GM23338 (cell line): ENCODE measurements at regions not wholly inside any gene's neighbourhood (a gene's known extent, or its start where the extent isn't known, plus 50 kb on each side); places are given as distances from the start of the nearest gene placed in this dataset.

Experiments used
- ATAC-seq: fragments of 200-7000 bp; cut with Tn5 transposase; 3 replicates; pipeline ENCODE4 v1.9.1; 2020
- DNase-seq: peaks from one replicate; pipeline ENCODE4 v3.0.0-alpha.2; 2015; ENCODE audit warnings: low spot score
- H2AFZ ChIP-seq: fragments of 200-600 bp; sonication (generic); 2 replicates; pipeline ENCODE4 v1.8.0; 2016; ENCODE audit warnings: antibody characterized with exemption, mild to moderate bottlenecking, moderate library complexity
- H3F3A ChIP-seq: fragments of 200-600 bp; sonication (generic); replicated peaks from 2 replicates; pipeline ENCODE4 v1.8.0; 2017; ENCODE audit warnings: antibody characterized with exemption, mixed run types, low read depth
- H3K27ac ChIP-seq: fragments of 200-600 bp; sonication (generic); 2 replicates; pipeline ENCODE4 v1.6.1; 2016; ENCODE audit warnings: low read depth
- H3K27me3 ChIP-seq: fragments of 200-600 bp; sonication (generic); 2 replicates; pipeline ENCODE4 v1.8.0; 2016; ENCODE audit warnings: mild to moderate bottlenecking, mixed run types, moderate library complexity; ENCODE audit not compliant: insufficient read depth
- H3K36me3 ChIP-seq: fragments of 200-600 bp; sonication (generic); 2 replicates; pipeline ENCODE4 v1.8.0; 2016; ENCODE audit warnings: mild to moderate bottlenecking; ENCODE audit not compliant: insufficient read depth
- H3K4me1 ChIP-seq: fragments of 200-600 bp; sonication (generic); 2 replicates; pipeline ENCODE4 v1.8.0; 2016; ENCODE audit warnings: mild to moderate bottlenecking, moderate library complexity; ENCODE audit not compliant: insufficient read depth
- H3K4me2 ChIP-seq: fragments of 200-600 bp; sonication (generic); 2 replicates; pipeline ENCODE4 v1.7.1; 2017; ENCODE audit warnings: mixed run types
- H3K4me3 ChIP-seq: fragments of 200-600 bp; sonication (generic); 2 replicates; pipeline ENCODE4 v1.6.1; 2016; ENCODE audit warnings: mixed run types
- H3K79me2 ChIP-seq: fragments of 200-600 bp; sonication (generic); replicated peaks from 2 replicates; pipeline ENCODE4 v1.8.0; 2017; ENCODE audit warnings: mild to moderate bottlenecking; ENCODE audit not compliant: insufficient read depth
- H3K9me2 ChIP-seq: fragments of 200-600 bp; sonication (generic); 2 replicates; pipeline ENCODE4 v1.8.0; 2017; ENCODE audit not compliant: insufficient read depth
- H4K20me1 ChIP-seq: fragments of 200-600 bp; sonication (generic); replicated peaks from 2 replicates; pipeline ENCODE4 v1.8.0; 2017; ENCODE audit warnings: mild to moderate bottlenecking; ENCODE audit not compliant: insufficient read depth
- H3K27ac Mint-ChIP-seq: 2 replicates; pipeline ENCODE4 v1.8.0; 2020; ENCODE audit warnings: inconsistent platforms, mild to moderate bottlenecking, moderate library complexity, mixed read lengths
- H3K27me3 Mint-ChIP-seq: 3 replicates; pipeline ENCODE4 v1.8.0; 2022; ENCODE audit warnings: low read depth, mild to moderate bottlenecking, moderate library complexity, mixed read lengths, inconsistent platforms; ENCODE audit not compliant: insufficient read depth, poor library complexity
- H3K36me3 Mint-ChIP-seq: 3 replicates; pipeline ENCODE4 v1.8.0; 2021; ENCODE audit warnings: low read depth, mild to moderate bottlenecking, inconsistent platforms, moderate library complexity, mixed read lengths
- H3K4me1 Mint-ChIP-seq: 3 replicates; pipeline ENCODE4 v1.8.0; 2020; ENCODE audit warnings: mild to moderate bottlenecking, inconsistent platforms, mixed read lengths
- H3K4me3 Mint-ChIP-seq: 3 replicates; pipeline ENCODE4 v1.8.0; 2021; ENCODE audit warnings: moderate library complexity, mild to moderate bottlenecking, inconsistent platforms, mixed read lengths
- H3K9me3 Mint-ChIP-seq: 3 replicates; pipeline ENCODE4 v1.8.0; 2020; ENCODE audit warnings: moderate library complexity, mild to moderate bottlenecking, inconsistent platforms, mixed read lengths
- CREB1 ChIP-seq: fragments of 250-450 bp; sonication (Bioruptor Pico); IDR thresholded peaks from 2 replicates; pipeline ENCODE4 v1.5.0; 2020; ENCODE audit warnings: low read depth, mild to moderate bottlenecking, moderate library complexity
- EZH2 ChIP-seq: fragments of 200-600 bp; sonication (generic); IDR thresholded peaks from one replicate; pipeline ENCODE4 v1.8.0; 2017; ENCODE audit warnings: antibody characterized with exemption, mild to moderate bottlenecking, low read depth; ENCODE audit not compliant: unreplicated experiment
- EZH2phosphoT487 ChIP-seq: fragments of 200-600 bp; sonication (generic); IDR thresholded peaks from one replicate; pipeline ENCODE4 v1.8.1; 2018; ENCODE audit warnings: antibody characterized with exemption; ENCODE audit not compliant: unreplicated experiment
- JUNB ChIP-seq: IDR thresholded peaks from one replicate; pipeline ENCODE4 v1.6.1; 2016; ENCODE audit warnings: antibody characterized with exemption; ENCODE audit not compliant: unreplicated experiment
- POLR2AphosphoS5 ChIP-seq: IDR thresholded peaks from 2 replicates; pipeline ENCODE4 v1.6.1; 2016; ENCODE audit warnings: antibody characterized with exemption, low read depth
- STAT1 ChIP-seq: IDR thresholded peaks from one replicate; pipeline ENCODE4 v1.6.1; 2016; ENCODE audit warnings: antibody characterized with exemption; ENCODE audit not compliant: unreplicated experiment
- ZNF114 ChIP-seq: fragments of 250-450 bp; sonication (Bioruptor Pico); IDR thresholded peaks from 2 replicates; pipeline ENCODE4 v1.5.0; 2020; ENCODE audit warnings: mild to moderate bottlenecking, moderate library complexity
- ZNF331 ChIP-seq: fragments of 250-450 bp; sonication (Bioruptor Pico); IDR thresholded peaks from 2 replicates; pipeline ENCODE4 v1.5.0; 2020; ENCODE audit warnings: low read depth, mild to moderate bottlenecking, moderate library complexity
- TF ChIP-seq, protein P1 (sequence below): fragments of 250-450 bp; sonication (Bioruptor Pico); IDR thresholded peaks from 2 replicates; pipeline ENCODE4 v1.5.0; 2020; ENCODE audit warnings: mild to moderate bottlenecking, moderate library complexity
- TF ChIP-seq, protein P2 (sequence below): IDR thresholded peaks from one replicate; pipeline ENCODE4 v1.6.1; 2018; ENCODE audit warnings: antibody characterized with exemption; ENCODE audit not compliant: unreplicated experiment
- TF ChIP-seq, protein P3 (sequence below), 2 experiments: fragments of 200-600 bp in 1 of 2; sonication (generic) in 1 of 2; conservative IDR thresholded peaks; 2 replicates each; pipeline versions ENCODE4 v1.5.1 to v1.6.1; 2016 to 2017; ENCODE audit warnings: antibody characterized with exemption in 2 of 2, low read depth in 2 of 2, mild to moderate bottlenecking in 2 of 2, moderate library complexity in 1 of 2
- TF ChIP-seq, protein P4 (sequence below): IDR thresholded peaks from 2 replicates; pipeline ENCODE4 v1.6.1; 2016; ENCODE audit warnings: antibody characterized with exemption

DNA sequence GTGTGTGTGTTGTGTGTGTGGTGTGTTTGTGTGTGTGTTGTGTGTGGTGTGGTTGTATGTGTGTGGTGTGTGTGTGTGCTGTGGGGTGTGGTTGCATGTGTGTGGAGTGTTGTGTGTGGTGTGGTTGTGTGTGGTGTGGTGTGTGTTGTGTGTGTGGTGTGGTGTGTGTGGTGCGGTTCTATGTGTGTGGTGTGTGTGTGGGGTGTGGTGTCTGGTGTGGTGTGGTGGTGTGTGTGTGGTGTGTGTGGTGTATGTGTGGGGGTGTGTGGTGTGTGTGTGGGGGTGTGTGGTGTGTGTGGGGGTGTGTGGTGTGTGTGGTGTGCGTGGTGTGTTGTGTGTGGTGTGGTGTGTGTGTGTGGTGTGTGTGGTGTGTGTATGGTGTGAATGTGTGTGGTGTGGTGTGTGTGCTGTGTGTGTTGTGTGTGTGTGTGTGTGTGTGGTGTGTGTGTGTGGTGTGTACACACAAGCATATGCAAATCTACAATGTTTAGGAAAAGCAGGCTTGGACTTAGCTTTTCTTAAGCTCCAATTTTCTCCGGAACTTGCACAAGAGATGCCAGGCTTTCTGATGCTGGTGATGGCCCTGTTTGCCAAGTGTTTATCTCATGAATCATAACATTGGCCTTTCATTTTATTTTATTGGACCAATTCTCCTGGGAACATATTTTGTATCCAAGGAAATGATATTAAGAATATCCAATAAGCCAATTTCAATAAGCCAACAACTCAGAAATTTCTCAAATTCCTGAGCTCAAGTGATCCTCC lies 148.7 kb downstream of the SPATA18 start:
- Mint-ChIP-seq H3K27me3 (no peaks in the 10 kb centered on the region), H3K27ac (no peak overlapping the region), H3K9me3 (no peaks in the 10 kb centered on the region; the same call in none of the 3 replicates), H3K36me3 (no peaks in the 10 kb centered on the region; the same call in 2 of the 3 replicates), H3K4me3 (no peak overlapping the region), H3K4me1 (peaks cover 34% of the 10 kb centered on the region)
- Histone ChIP-seq H3K79me2 (no peaks in the 10 kb centered on the region), H3K4me2 (no peak overlapping the region), H3K4me1 (peaks cover 24% of the 10 kb centered on the region; the same call in 1 of the 2 replicates), H3K9me2 (peaks cover 9% of the 10 kb centered on the region), H2AFZ (no peak overlapping the region), H3F3A (no peaks in the 10 kb centered on the region; the same call in 1 of the 2 replicates), H3K36me3 (no peaks in the 10 kb centered on the region), H4K20me1 (no peaks in the 10 kb centered on the region), H3K4me3 (no peak overlapping the region), H3K27me3 (no peaks in the 10 kb centered on the region), H3K27ac (no peak overlapping the region)
- DNase-seq (no peak), ATAC-seq (no peak)
- TF ChIP-seq, protein P1, sequence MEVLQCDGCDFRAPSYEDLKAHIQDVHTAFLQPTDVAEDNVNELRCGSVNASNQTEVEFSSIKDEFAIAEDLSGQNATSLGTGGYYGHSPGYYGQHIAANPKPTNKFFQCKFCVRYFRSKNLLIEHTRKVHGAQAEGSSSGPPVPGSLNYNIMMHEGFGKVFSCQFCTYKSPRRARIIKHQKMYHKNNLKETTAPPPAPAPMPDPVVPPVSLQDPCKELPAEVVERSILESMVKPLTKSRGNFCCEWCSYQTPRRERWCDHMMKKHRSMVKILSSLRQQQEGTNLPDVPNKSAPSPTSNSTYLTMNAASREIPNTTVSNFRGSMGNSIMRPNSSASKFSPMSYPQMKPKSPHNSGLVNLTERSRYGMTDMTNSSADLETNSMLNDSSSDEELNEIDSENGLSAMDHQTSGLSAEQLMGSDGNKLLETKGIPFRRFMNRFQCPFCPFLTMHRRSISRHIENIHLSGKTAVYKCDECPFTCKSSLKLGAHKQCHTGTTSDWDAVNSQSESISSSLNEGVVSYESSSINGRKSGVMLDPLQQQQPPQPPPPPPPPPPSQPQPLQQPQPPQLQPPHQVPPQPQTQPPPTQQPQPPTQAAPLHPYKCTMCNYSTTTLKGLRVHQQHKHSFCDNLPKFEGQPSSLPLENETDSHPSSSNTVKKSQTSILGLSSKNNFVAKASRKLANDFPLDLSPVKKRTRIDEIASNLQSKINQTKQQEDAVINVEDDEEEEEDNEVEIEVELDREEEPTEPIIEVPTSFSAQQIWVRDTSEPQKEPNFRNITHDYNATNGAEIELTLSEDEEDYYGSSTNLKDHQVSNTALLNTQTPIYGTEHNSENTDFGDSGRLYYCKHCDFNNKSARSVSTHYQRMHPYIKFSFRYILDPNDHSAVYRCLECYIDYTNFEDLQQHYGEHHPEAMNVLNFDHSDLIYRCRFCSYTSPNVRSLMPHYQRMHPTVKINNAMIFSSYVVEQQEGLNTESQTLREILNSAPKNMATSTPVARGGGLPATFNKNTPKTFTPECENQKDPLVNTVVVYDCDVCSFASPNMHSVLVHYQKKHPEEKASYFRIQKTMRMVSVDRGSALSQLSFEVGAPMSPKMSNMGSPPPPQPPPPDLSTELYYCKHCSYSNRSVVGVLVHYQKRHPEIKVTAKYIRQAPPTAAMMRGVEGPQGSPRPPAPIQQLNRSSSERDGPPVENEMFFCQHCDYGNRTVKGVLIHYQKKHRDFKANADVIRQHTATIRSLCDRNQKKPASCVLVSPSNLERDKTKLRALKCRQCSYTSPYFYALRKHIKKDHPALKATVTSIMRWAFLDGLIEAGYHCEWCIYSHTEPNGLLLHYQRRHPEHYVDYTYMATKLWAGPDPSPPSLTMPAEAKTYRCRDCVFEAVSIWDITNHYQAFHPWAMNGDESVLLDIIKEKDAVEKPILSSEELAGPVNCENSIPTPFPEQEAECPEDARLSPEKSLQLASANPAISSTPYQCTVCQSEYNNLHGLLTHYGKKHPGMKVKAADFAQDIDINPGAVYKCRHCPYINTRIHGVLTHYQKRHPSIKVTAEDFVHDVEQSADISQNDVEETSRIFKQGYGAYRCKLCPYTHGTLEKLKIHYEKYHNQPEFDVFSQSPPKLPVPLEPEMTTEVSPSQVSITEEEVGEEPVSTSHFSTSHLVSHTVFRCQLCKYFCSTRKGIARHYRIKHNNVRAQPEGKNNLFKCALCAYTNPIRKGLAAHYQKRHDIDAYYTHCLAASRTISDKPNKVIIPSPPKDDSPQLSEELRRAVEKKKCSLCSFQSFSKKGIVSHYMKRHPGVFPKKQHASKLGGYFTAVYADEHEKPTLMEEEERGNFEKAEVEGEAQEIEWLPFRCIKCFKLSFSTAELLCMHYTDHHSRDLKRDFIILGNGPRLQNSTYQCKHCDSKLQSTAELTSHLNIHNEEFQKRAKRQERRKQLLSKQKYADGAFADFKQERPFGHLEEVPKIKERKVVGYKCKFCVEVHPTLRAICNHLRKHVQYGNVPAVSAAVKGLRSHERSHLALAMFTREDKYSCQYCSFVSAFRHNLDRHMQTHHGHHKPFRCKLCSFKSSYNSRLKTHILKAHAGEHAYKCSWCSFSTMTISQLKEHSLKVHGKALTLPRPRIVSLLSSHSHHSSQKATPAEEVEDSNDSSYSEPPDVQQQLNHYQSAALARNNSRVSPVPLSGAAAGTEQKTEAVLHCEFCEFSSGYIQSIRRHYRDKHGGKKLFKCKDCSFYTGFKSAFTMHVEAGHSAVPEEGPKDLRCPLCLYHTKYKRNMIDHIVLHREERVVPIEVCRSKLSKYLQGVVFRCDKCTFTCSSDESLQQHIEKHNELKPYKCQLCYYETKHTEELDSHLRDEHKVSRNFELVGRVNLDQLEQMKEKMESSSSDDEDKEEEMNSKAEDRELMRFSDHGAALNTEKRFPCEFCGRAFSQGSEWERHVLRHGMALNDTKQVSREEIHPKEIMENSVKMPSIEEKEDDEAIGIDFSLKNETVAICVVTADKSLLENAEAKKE (CRISPR knock-in tag): no peak
- no peak for TF ChIP-seq ZNF114 (CRISPR knock-in tag)
- no peak for TF ChIP-seq JUNB
- TF ChIP-seq EZH2: no peak
- TF ChIP-seq, protein P2, sequence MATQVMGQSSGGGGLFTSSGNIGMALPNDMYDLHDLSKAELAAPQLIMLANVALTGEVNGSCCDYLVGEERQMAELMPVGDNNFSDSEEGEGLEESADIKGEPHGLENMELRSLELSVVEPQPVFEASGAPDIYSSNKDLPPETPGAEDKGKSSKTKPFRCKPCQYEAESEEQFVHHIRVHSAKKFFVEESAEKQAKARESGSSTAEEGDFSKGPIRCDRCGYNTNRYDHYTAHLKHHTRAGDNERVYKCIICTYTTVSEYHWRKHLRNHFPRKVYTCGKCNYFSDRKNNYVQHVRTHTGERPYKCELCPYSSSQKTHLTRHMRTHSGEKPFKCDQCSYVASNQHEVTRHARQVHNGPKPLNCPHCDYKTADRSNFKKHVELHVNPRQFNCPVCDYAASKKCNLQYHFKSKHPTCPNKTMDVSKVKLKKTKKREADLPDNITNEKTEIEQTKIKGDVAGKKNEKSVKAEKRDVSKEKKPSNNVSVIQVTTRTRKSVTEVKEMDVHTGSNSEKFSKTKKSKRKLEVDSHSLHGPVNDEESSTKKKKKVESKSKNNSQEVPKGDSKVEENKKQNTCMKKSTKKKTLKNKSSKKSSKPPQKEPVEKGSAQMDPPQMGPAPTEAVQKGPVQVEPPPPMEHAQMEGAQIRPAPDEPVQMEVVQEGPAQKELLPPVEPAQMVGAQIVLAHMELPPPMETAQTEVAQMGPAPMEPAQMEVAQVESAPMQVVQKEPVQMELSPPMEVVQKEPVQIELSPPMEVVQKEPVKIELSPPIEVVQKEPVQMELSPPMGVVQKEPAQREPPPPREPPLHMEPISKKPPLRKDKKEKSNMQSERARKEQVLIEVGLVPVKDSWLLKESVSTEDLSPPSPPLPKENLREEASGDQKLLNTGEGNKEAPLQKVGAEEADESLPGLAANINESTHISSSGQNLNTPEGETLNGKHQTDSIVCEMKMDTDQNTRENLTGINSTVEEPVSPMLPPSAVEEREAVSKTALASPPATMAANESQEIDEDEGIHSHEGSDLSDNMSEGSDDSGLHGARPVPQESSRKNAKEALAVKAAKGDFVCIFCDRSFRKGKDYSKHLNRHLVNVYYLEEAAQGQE: no peak
- TF ChIP-seq ZNF331 (CRISPR knock-in tag): no peak
- TF ChIP-seq, protein P3, sequence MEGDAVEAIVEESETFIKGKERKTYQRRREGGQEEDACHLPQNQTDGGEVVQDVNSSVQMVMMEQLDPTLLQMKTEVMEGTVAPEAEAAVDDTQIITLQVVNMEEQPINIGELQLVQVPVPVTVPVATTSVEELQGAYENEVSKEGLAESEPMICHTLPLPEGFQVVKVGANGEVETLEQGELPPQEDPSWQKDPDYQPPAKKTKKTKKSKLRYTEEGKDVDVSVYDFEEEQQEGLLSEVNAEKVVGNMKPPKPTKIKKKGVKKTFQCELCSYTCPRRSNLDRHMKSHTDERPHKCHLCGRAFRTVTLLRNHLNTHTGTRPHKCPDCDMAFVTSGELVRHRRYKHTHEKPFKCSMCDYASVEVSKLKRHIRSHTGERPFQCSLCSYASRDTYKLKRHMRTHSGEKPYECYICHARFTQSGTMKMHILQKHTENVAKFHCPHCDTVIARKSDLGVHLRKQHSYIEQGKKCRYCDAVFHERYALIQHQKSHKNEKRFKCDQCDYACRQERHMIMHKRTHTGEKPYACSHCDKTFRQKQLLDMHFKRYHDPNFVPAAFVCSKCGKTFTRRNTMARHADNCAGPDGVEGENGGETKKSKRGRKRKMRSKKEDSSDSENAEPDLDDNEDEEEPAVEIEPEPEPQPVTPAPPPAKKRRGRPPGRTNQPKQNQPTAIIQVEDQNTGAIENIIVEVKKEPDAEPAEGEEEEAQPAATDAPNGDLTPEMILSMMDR (conservative IDR thresholded peaks at IDR 0.05; ENCODE audit: low read depth in 2 of 2): no peak
- TF ChIP-seq, protein P4, sequence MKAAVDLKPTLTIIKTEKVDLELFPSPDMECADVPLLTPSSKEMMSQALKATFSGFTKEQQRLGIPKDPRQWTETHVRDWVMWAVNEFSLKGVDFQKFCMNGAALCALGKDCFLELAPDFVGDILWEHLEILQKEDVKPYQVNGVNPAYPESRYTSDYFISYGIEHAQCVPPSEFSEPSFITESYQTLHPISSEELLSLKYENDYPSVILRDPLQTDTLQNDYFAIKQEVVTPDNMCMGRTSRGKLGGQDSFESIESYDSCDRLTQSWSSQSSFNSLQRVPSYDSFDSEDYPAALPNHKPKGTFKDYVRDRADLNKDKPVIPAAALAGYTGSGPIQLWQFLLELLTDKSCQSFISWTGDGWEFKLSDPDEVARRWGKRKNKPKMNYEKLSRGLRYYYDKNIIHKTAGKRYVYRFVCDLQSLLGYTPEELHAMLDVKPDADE: no peak
- TF ChIP-seq CREB1 (CRISPR knock-in tag): no peak
- TF ChIP-seq POLR2AphosphoS5: no peak
- TF ChIP-seq EZH2phosphoT487: no peak
- no peak for TF ChIP-seq STAT1
